Activated CD8-positive, alpha-beta memory T cell treated with anti-CD3 and anti-CD28 coated beads, Interleukin-2, amount 50 U/mL, for 24 hours (primary cell): ENCODE measurements at regions not wholly inside any gene's neighbourhood (a gene's known extent, or its start where the extent isn't known, plus 50 kb on each side); places are given as distances from the start of the nearest gene placed in this dataset.

Source experiments
- DNase-seq: peaks from one replicate; pipeline ENCODE4 v3.0.0-alpha.2; 2020; ENCODE audit errors: extremely low read depth

- no peak for DNase-seq
Measured at GRCh38 chr12:88946372-88946997, 366.2 kb upstream of the KITLG start.

- DNase-seq, result no peak
Measured at GRCh38 chr12:88945051-88945732, 364.9 kb upstream of the KITLG start.

- DNase-seq, result no peak
Measured at GRCh38 chr12:88944397-88944796, 364.1 kb upstream of the KITLG start.

GRCh38 chr12:88940854-88941253 lies 360.6 kb upstream of the KITLG start:
- no peak for DNase-seq

GRCh38 chr12:88935856-88936255 lies 355.6 kb upstream of the KITLG start:
- no peak for DNase-seq

- DNase-seq, result no peak
Measured at GRCh38 chr12:88934163-88934747, 354.0 kb upstream of the KITLG start.

GRCh38 chr12:88932457-88932856 lies 352.2 kb upstream of the KITLG start:
- no peak for DNase-seq

- DNase-seq, result no peak
Measured at GRCh38 chr12:88931598-88931997, 351.3 kb upstream of the KITLG start.

- no peak for DNase-seq
Measured at GRCh38 chr12:88925454-88925853, 345.2 kb upstream of the KITLG start.

- no peak for DNase-seq
Measured at GRCh38 chr12:88924162-88924561, 343.9 kb upstream of the KITLG start.

GRCh38 chr12:88923631-88924030 lies 343.4 kb upstream of the KITLG start:
- DNase-seq, result no peak

GRCh38 chr12:88922816-88923215 lies 342.5 kb upstream of the KITLG start:
- no peak for DNase-seq

- no peak for DNase-seq
Measured at GRCh38 chr12:88921890-88922532, 341.7 kb upstream of the KITLG start.

- no peak for DNase-seq
Measured at GRCh38 chr12:88921434-88921833, 341.2 kb upstream of the KITLG start.

GRCh38 chr12:88918161-88918560 lies 337.9 kb upstream of the KITLG start:
- DNase-seq, result no peak

- DNase-seq, result no peak
Measured at GRCh38 chr12:88914967-88915366, 334.7 kb upstream of the KITLG start.

GRCh38 chr12:88909510-88909909 lies 329.2 kb upstream of the KITLG start:
- no peak for DNase-seq

GRCh38 chr12:88908345-88908744 lies 328.1 kb upstream of the KITLG start:
- no peak for DNase-seq

GRCh38 chr12:88904705-88905104 lies 324.4 kb upstream of the KITLG start:
- no peak for DNase-seq

- no peak for DNase-seq
Measured at GRCh38 chr12:88903333-88903732, 323.1 kb upstream of the KITLG start.

- no peak for DNase-seq
Measured at GRCh38 chr12:88897723-88898122, 317.5 kb upstream of the KITLG start.

- no peak for DNase-seq
Measured at GRCh38 chr12:88896958-88897357, 316.7 kb upstream of the KITLG start.

- DNase-seq, result no peak
Measured at GRCh38 chr12:88895634-88896033, 315.4 kb upstream of the KITLG start.
